ENCODE measurements at regions not wholly inside any gene's neighbourhood (a gene's known extent, or its start where the extent isn't known, plus 50 kb on each side); places are given as distances from the start of the nearest gene placed in this dataset.

GRCh38 chr11:71059662-71060061, 192.7 kb downstream of the SHANK2 start:
- no peak overlapping the region for H2BK15ac ChIP-seq (ENCODE audit: low read length)
- no peaks in the 10 kb centered on the region for H3K23me2 ChIP-seq (ENCODE audit: low read depth, low read length)
- FAIRE-seq (no peak), DNase-seq (ENCODE audit: low read depth in 1 of 2, low spot score in 2 of 2) (no peak)
- no peak overlapping the region for H3K27ac ChIP-seq (ENCODE audit: low read depth, low read length)
- no peak overlapping the region for H4K91ac ChIP-seq (replicated peaks; ENCODE audit: insufficient read length, low read length)
- no peak overlapping the region for H3K18ac ChIP-seq (ENCODE audit: extremely low read depth, low read length)
- H2BK5ac ChIP-seq (ENCODE audit: low read depth, low read length) = no peak overlapping the region
- no peak overlapping the region for H2BK120ac ChIP-seq (replicated peaks; ENCODE audit: low read depth, low read length)
- H4K8ac ChIP-seq (ENCODE audit: extremely low read depth, insufficient read depth, low read length) = no peak overlapping the region; the same call in 1 of the 2 replicates
- no peak overlapping the region for H3K23ac ChIP-seq (ENCODE audit: insufficient read length)
- no peak overlapping the region for H3K56ac ChIP-seq (replicated peaks; ENCODE audit: insufficient read length, low read depth, low read length)
- no peaks in the 10 kb centered on the region for H3K9me3 ChIP-seq (ENCODE audit: insufficient read depth in 2 of 2, low read depth in 1 of 2, low read length in 1 of 2)
- no peak overlapping the region for H3K14ac ChIP-seq (ENCODE audit: insufficient read length)
- no peak overlapping the region for H3K4ac ChIP-seq (replicated peaks; ENCODE audit: insufficient read length, low read depth, low read length)
- H2BK20ac ChIP-seq (ENCODE audit: low read length) = no peak overlapping the region
- no peak overlapping the region for H2AFZ ChIP-seq (ENCODE audit: low read length)
- H3K4me1 ChIP-seq (replicated peaks in 1 of 4; ENCODE audit: control insufficient read depth in 3 of 4, insufficient read depth in 4 of 4, low read length in 3 of 4) = no peaks in the 10 kb centered on the region; a peak in 1 of 7 replicates
- POLR2A ChIA-PET (ENCODE audit: partially characterized antibody) = no interaction called here
- no peak overlapping the region for H4K5ac ChIP-seq (ENCODE audit: insufficient read length, low read depth, low read length)
- H3K4me3 ChIP-seq (ENCODE audit: extremely low read depth in 1 of 4, insufficient read depth in 2 of 4, low read depth in 3 of 4, low read length in 4 of 4) = no peak overlapping the region
- no peaks in the 10 kb centered on the region for H3K27me3 ChIP-seq (replicated peaks in 1 of 4; ENCODE audit: control insufficient read depth in 3 of 4, extremely low read depth in 1 of 4, insufficient read depth in 3 of 4, low read length in 3 of 4)
- H2AK5ac ChIP-seq (ENCODE audit: low read depth, low read length) = no peak overlapping the region
- 85% methylated on average over 12 of the region's 12 CpGs; no CpG with 5 or more reads in 1 of the 2 experiments for WGBS, 2 experiments (ENCODE audit: extremely low coverage in 1 of 2, insufficient coverage in 1 of 2, insufficient read length in 1 of 2, insufficient replicate concordance in 2 of 2, low coverage in 1 of 2, low lambda C conversion rate in 2 of 2, missing lambda C conversion rate in 1 of 2)
- peaks cover 0 to 8% (median 1%) of the 10 kb centered on the region in 4 experiments; a peak in 2 of 8 replicates for H3K36me3 ChIP-seq (ENCODE audit: control insufficient read depth in 2 of 4, insufficient read depth in 4 of 4, low read length in 3 of 4)
- H3K79me2 ChIP-seq (ENCODE audit: control insufficient read depth in 1 of 2, insufficient read depth in 2 of 2, low read length in 2 of 2) = no peaks in the 10 kb centered on the region
- H2BK12ac ChIP-seq (ENCODE audit: low read depth, low read length) = no peak overlapping the region
- CTCF ChIA-PET (ENCODE audit: partially characterized antibody) = interaction anchor here (0.7 to 1.7 kb wide), 4 partner anchors 11 to 243 kb away, joined by 3 to 10 read pairs (median 4); no protein-coding TSS in a partner anchor
- TF ChIP-seq CTCF (IDR thresholded peaks at IDR 0.05; ENCODE audit: control extremely low read depth in 1 of 3, insufficient read depth in 1 of 3, low read depth in 1 of 3, low read length in 3 of 3) (no peak), CHD1 (IDR thresholded peaks at IDR 0.05; ENCODE audit: low read depth, low read length) (no peak), BRCA1 (IDR thresholded peaks at IDR 0.05; ENCODE audit: low read depth, low read length) (no peak), EGR1 (IDR thresholded peaks at IDR 0.05; ENCODE audit: borderline replicate concordance, low read depth, low read length) (no peak), YY1 (IDR thresholded peaks at IDR 0.05; ENCODE audit: low read depth, low read length) (no peak), RAD21 (IDR thresholded peaks at IDR 0.05 in 1 of 2, conservative IDR thresholded peaks at IDR 0.05 in 1 of 2; ENCODE audit: low read depth in 2 of 2, low read length in 2 of 2) (no peak), SIX5 (IDR thresholded peaks at IDR 0.05; ENCODE audit: low read depth, low read length) (no peak)
- H3K79me1 ChIP-seq (ENCODE audit: low read depth, low read length) = no peaks in the 10 kb centered on the region; the same call in 1 of the 2 replicates
- no peak overlapping the region for H3K9ac ChIP-seq (replicated peaks in 1 of 4; ENCODE audit: extremely low read depth in 1 of 4, low read depth in 3 of 4, low read length in 3 of 4)
- no peak overlapping the region for H3K4me2 ChIP-seq (ENCODE audit: insufficient read depth in 1 of 2, low read depth in 2 of 2, low read length in 2 of 2)
- peaks cover 2 to 3% of the 10 kb centered on the region in 2 experiments for H4K20me1 ChIP-seq (replicated peaks in 1 of 2; ENCODE audit: control insufficient read depth in 1 of 2, insufficient read depth in 2 of 2, low read length in 2 of 2)

All from H1 (cell line).